Mucosa of rectum (tissue), 2 donors: ENCODE measurements at regions not wholly inside any gene's neighbourhood (a gene's known extent, or its start where the extent isn't known, plus 50 kb on each side); places are given as distances from the start of the nearest gene placed in this dataset.

Source experiments
- H3K27ac ChIP-seq, 2 donors: one replicate each; pipeline ENCODE4 v1.7.0; 2013; ENCODE audit warnings: inconsistent platforms in 2 of 2, low read depth in 2 of 2, low read length in 2 of 2
- H3K27me3 ChIP-seq, 2 donors: one replicate each; pipeline ENCODE4 v1.7.0; 2013; ENCODE audit warnings: low read length in 2 of 2; ENCODE audit not compliant: control insufficient read depth in 2 of 2, insufficient read depth in 2 of 2
- H3K36me3 ChIP-seq, 2 donors: one replicate each; pipeline ENCODE4 v1.7.0; 2013; ENCODE audit warnings: low read length in 2 of 2; ENCODE audit not compliant: control insufficient read depth in 2 of 2, insufficient read depth in 2 of 2
- H3K4me1 ChIP-seq, 2 donors: one replicate each; pipeline ENCODE4 v1.7.0; 2013; ENCODE audit warnings: low read length in 2 of 2, mild to moderate bottlenecking in 1 of 2; ENCODE audit not compliant: control insufficient read depth in 2 of 2, insufficient read depth in 2 of 2
- H3K4me3 ChIP-seq, 2 donors: one replicate each; pipeline ENCODE4 v1.7.0; 2013; ENCODE audit warnings: low read length in 2 of 2
- H3K9ac ChIP-seq, 2 donors: one replicate each; pipeline ENCODE4 v1.7.0; 2013; ENCODE audit warnings: low read length in 2 of 2, low read depth in 1 of 2, mild to moderate bottlenecking in 1 of 2
- H3K9me3 ChIP-seq, 2 donors: one replicate each; pipeline ENCODE4 v1.7.0; 2013; ENCODE audit warnings: low read length in 2 of 2; ENCODE audit not compliant: control insufficient read depth in 2 of 2
- donor health status: healthy.
- donor health status: Normal muscosa, but diverticular disease.

DNA sequence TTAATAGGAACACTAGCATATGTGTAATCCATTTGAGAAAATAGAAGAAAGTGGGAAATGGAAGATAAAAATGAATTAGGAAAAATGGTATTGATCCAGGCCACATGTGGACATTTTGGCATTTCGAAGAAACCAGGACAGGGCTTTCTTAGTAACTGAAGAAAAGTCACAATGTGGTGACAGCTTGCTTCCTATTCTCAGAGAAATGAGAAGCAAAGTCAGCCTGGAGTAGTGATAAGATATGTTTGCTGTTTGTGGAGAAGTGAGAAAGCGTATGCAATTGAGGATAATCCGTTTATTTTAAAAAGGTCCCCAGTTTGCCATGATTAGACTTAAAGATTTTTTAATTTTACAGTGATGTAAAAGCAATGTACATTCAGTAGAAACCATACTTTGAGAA lies 127.9 kb downstream of the SLITRK6 start:
- no peaks in the 10 kb centered on the region for H3K4me1 ChIP-seq
- no peaks in the 10 kb centered on the region for H3K36me3 ChIP-seq
- no peak overlapping the region for H3K4me3 ChIP-seq
- no peak overlapping the region for H3K9ac ChIP-seq
- no peak overlapping the region for H3K27ac ChIP-seq
- H3K9me3 ChIP-seq = peaks cover 0 to 4% of the 10 kb centered on the region in 2 donors
- no peaks in the 10 kb centered on the region for H3K27me3 ChIP-seq

GRCh38 chr13:85666356-85666755 lies 132.9 kb downstream of the SLITRK6 start:
- H3K9me3 ChIP-seq = no peaks in the 10 kb centered on the region
- H3K36me3 ChIP-seq = no peaks in the 10 kb centered on the region
- no peak overlapping the region for H3K9ac ChIP-seq
- no peak overlapping the region for H3K27ac ChIP-seq
- no peaks in the 10 kb centered on the region for H3K4me1 ChIP-seq
- no peak overlapping the region for H3K4me3 ChIP-seq
- H3K27me3 ChIP-seq = no peaks in the 10 kb centered on the region

- no peak overlapping the region for H3K4me3 ChIP-seq
- H3K9ac ChIP-seq = no peak overlapping the region
- no peaks in the 10 kb centered on the region for H3K4me1 ChIP-seq
- no peaks in the 10 kb centered on the region for H3K9me3 ChIP-seq
- H3K36me3 ChIP-seq = no peaks in the 10 kb centered on the region
- H3K27me3 ChIP-seq = no peaks in the 10 kb centered on the region
- H3K27ac ChIP-seq = no peak overlapping the region
These were observed 133.9 kb downstream of the SLITRK6 start for GRCh38 chr13:85665286-85665685.

DNA sequence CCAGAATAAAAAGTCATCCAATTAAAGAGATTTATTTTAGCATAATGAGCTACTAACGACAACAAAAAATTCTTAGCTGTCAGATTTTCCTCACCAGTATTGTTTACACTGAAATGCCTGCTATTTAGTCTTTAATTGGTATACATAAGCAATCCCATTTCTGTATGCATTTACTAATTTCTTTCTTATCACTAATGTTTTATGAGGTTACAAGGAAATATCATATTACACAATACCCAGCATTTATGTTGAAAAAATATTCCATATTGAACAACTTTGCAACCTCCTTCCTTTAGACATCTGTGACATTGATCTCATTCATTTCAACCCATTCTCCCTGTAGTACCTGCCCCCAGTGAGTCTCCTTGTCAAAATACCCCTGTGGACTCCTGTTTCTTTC lies 135.4 kb downstream of the SLITRK6 start:
- Histone ChIP-seq H3K9me3 (no peaks in the 10 kb centered on the region), H3K36me3 (no peaks in the 10 kb centered on the region), H3K9ac (no peak overlapping the region), H3K4me3 (no peak overlapping the region), H3K27me3 (no peaks in the 10 kb centered on the region), H3K4me1 (no peaks in the 10 kb centered on the region), H3K27ac (no peak overlapping the region)

DNA sequence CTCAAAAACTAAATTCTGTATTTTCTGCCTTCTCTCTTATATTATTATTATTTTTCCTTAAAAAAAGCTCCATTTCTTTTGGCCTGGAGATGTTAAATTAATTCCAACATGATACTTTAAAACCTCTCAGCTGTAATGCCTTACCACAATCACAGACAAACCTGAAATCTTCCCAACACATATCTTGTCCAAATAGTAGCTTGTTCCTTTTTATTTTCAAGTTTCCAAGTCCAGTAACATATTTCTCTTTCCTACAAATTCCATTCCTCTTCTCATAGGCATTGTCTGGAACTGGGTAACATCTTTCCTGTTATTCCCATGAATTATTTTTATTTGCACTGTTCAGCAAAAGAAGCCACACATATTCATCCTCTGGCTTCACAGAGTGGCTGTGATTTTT lies 137.0 kb downstream of the SLITRK6 start:
- H3K27me3 ChIP-seq = no peaks in the 10 kb centered on the region
- H3K9ac ChIP-seq = no peak overlapping the region
- H3K27ac ChIP-seq = no peak overlapping the region
- no peak overlapping the region for H3K4me3 ChIP-seq
- H3K9me3 ChIP-seq = no peaks in the 10 kb centered on the region
- no peaks in the 10 kb centered on the region for H3K36me3 ChIP-seq
- no peaks in the 10 kb centered on the region for H3K4me1 ChIP-seq

DNA sequence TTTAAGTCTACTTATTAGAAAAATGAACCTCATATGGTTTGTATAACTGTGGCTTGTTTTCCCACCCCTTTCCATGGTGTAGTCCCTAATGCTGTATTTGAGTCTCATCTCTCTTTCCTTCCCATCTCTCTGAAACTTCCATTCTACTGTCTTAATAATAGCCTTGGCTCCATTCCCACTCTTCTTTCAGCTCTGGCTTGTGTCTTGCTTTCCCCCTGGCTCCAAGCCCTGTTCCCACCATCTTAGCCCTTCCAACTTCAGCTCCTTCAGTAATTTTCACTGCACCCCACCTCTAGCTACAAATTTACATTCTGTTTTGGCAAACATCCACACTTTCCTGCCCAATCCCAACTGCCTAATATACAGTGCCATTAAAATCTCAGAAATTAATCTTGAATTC lies 137.5 kb downstream of the SLITRK6 start:
- Histone ChIP-seq H3K9ac (no peak overlapping the region), H3K27ac (no peak overlapping the region), H3K4me3 (no peak overlapping the region), H3K9me3 (no peaks in the 10 kb centered on the region), H3K36me3 (no peaks in the 10 kb centered on the region), H3K27me3 (no peaks in the 10 kb centered on the region), H3K4me1 (no peaks in the 10 kb centered on the region)

DNA sequence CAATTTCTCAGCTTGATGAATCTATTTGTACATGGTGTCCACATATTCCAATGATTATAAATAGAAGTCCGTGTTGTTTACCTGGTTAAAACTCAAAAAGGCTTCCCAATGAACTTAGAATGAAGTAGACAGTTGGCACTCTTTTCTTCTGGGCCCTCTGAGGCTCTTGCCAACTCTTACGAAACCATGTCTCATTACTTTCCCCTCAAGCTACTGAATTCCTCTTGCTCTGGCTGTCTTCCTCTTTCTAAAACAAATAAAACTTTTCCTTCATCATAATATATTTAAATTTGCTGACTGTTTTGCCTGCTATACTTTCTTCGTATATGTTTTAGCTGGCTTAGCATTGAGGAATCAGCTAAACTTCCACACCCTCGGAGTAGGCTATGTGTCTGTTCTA lies 139.7 kb downstream of the SLITRK6 start:
- Histone ChIP-seq H3K9me3 (no peaks in the 10 kb centered on the region), H3K4me3 (no peak overlapping the region), H3K9ac (no peak overlapping the region), H3K4me1 (no peaks in the 10 kb centered on the region), H3K27me3 (no peaks in the 10 kb centered on the region), H3K36me3 (no peaks in the 10 kb centered on the region), H3K27ac (no peak overlapping the region)

- no peaks in the 10 kb centered on the region for H3K27me3 ChIP-seq
- no peak overlapping the region for H3K4me3 ChIP-seq
- no peak overlapping the region for H3K9ac ChIP-seq
- no peaks in the 10 kb centered on the region for H3K36me3 ChIP-seq
- no peaks in the 10 kb centered on the region for H3K4me1 ChIP-seq
- no peaks in the 10 kb centered on the region for H3K9me3 ChIP-seq
- no peak overlapping the region for H3K27ac ChIP-seq
These were observed 141.3 kb downstream of the SLITRK6 start for GRCh38 chr13:85657942-85658341.

DNA sequence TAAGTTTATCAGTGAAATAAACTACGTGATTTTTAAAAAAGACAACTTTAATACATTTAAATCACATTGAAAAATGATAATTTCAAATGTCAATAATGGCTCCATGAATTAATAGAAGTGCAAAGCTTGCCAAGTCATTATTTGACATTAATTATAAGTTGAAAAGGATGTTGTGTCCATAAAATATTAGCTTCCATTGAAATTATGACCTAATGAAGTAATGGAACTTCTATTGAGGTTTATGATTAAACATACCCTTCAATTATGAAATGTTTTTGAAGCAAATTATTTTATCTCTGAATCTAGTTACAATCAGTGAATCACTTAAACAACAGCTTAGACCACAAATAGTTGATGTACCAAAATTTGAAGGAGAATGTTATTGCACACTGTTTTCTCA lies 144.2 kb downstream of the SLITRK6 start:
- no peak overlapping the region for H3K4me3 ChIP-seq
- no peak overlapping the region for H3K9ac ChIP-seq
- no peaks in the 10 kb centered on the region for H3K27me3 ChIP-seq
- no peaks in the 10 kb centered on the region for H3K4me1 ChIP-seq
- no peak overlapping the region for H3K27ac ChIP-seq
- no peaks in the 10 kb centered on the region for H3K9me3 ChIP-seq
- H3K36me3 ChIP-seq = no peaks in the 10 kb centered on the region

GRCh38 chr13:85654227-85654626 lies 145.0 kb downstream of the SLITRK6 start:
- H3K27ac ChIP-seq = no peak overlapping the region
- no peak overlapping the region for H3K9ac ChIP-seq
- H3K4me1 ChIP-seq = no peaks in the 10 kb centered on the region
- no peak overlapping the region for H3K4me3 ChIP-seq
- no peaks in the 10 kb centered on the region for H3K27me3 ChIP-seq
- no peaks in the 10 kb centered on the region for H3K9me3 ChIP-seq
- H3K36me3 ChIP-seq = no peaks in the 10 kb centered on the region

- Histone ChIP-seq H3K27me3 (no peaks in the 10 kb centered on the region), H3K4me1 (no peaks in the 10 kb centered on the region), H3K4me3 (no peak overlapping the region), H3K27ac (no peak overlapping the region), H3K9me3 (no peaks in the 10 kb centered on the region), H3K9ac (no peak overlapping the region), H3K36me3 (no peaks in the 10 kb centered on the region)
These were observed 145.5 kb downstream of the SLITRK6 start for GRCh38 chr13:85653681-85654080.
